SHP77 treated with DMSO at 0.1 percent for 48 hours (cell line): ENCODE measurements at regions not wholly inside any gene's neighbourhood (a gene's known extent, or its start where the extent isn't known, plus 50 kb on each side); places are given as distances from the start of the nearest gene placed in this dataset.
"Not testable (repeated sequence)": the region's sequence is repeated elsewhere in the genome, so short reads cannot be mapped to it uniquely, and the experiment has no call there.

Source experiments
- DNase-seq: peaks from one replicate; lab custom pipeline; 2025; lab: John Stamatoyannopoulos, UW

DNA sequence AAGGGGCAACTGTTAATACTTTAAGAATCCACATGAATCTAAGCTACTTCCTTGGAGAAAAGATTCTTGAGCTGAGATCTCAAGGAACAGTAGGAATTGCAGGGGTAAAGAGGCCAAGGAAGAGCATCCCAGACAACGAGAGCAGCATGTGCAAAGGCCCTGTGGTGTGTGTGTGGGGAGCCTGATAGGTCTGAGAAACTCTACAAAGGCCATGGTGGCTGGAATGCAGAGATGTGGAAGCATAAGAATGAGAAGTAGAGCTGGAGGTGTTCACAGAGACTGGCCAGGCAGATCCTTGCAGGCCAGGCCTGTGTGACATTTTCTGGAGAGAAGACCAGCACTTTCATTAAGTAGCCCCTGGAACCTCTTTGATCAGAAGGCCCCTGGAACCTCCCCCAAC, 105.8 kb upstream of the GRK3 start:
- DNase-seq: not testable (repeated sequence)

DNA sequence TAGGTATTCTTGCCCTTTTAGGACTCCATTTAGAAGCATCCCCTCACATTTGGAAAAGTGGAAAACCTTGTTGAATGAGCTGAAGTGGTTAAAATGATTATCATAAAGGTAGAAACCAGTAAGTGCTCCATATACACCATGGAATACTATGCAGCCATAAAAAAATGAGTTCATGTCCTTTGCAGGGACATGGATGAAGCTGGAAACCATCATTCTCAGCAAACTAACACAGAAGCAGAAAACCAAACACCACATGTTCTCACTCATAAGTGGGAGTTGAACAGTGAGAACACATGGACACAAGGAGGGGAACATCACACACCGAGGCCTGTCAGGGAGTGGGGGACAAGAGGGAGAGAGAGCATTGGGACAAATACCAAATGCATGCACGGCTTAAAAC, 103.8 kb upstream of the GRK3 start:
- not testable (repeated sequence) for DNase-seq

DNA sequence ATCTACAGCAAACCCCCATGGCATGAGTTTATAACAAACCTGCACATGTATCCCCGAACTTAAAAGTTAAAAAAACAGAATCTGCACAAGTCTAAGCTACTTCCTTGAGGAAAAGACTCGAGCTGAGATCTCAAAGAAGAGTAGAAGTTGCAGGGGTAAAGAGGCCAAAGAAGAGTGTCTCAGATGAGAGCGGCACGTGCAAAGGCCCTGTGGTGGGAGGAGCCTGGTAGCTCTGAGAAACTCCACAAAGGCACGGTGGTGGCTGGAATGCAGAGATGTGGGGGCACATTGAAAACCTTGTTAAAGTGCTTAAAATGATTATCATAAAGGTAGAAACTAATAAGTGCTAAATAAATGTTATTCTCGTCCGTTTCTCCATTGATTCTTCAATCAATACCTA, 103.2 kb upstream of the GRK3 start:
- no peak for DNase-seq

DNA sequence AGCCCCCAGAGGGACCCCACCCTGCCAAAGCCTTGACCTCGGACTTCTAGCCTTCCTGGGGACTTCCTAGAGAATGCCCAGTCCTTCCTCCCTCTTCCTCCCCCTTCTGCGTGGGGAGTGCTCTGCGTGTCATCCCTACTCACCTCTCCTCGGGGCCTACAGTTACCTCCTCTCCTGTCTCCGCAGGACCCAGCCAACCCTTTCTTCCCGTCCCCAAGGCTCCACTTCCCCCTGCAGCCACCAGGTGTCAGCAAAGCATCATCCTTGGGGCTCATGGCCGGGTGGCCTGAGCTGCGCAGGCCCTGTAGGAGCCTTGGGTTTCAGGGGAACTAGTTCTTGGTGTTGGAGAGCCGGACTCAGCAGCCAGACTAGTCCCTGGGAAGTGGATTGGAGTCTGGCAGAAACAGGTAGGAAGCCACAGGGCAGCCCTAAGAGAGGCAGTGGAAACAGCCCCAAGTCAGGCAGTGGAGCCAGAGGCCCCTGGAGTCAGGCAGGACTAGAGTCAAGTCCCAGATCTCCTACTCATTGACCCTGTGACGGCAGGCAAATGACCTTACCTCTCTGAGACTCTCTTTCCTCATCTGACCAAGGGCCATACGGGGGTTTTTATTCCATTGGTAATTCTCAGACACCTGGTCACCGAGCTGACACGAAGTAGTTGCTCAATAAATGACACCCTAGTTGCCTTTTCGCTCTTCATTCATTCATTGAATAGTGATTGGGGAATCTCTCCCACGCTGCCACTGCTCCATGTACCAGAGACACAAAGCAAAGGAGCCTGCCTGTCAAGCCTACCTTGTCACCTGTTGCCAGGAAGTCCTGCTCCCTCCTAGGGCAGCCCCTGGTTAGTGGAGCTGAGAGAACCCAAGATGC, 101.8 kb upstream of the GRK3 start:
- peak; percentile 38 for DNase-seq

DNA sequence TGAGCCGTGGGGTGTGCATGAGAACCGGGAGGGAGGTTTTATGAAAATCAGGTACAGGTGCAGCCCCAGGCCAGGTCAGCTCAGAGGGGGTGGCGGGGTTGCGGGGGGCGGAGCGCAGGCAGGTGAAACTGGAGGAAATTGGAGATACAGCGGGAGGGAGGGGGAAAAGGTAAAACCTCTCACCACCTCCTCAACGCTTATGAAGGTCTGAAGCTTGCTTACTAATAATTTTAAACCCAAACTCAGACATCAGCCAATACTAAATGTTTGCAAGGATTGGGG, 101.2 kb upstream of the GRK3 start:
- not testable (repeated sequence) for DNase-seq

- DNase-seq: not testable (repeated sequence)
These were observed 100.1 kb upstream of the GRK3 start for GRCh38 chr22:25464326-25464725.

DNA sequence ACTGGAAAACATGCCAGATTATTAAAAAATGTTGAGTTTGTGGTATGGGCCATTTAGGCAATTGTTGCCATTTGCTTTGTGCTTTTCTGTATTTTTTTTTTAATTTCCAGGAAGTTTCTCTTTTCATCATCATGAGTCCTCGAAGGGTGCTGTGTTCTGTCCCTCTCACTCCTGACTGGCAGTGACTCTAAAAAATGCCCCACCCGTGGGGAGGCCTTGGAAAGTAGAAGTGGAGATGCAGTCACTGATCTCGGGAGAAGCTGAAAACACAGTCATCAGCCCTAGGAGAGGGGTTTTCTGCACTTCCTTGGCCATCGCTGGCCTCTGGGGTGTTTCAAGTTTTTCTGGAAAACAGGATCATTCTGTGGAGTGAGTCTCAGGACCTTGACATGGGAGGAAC, 98.5 kb upstream of the GRK3 start:
- no peak for DNase-seq

- DNase-seq: no peak
These were observed 92.1 kb upstream of the GRK3 start for GRCh38 chr22:25472382-25472781.

DNA sequence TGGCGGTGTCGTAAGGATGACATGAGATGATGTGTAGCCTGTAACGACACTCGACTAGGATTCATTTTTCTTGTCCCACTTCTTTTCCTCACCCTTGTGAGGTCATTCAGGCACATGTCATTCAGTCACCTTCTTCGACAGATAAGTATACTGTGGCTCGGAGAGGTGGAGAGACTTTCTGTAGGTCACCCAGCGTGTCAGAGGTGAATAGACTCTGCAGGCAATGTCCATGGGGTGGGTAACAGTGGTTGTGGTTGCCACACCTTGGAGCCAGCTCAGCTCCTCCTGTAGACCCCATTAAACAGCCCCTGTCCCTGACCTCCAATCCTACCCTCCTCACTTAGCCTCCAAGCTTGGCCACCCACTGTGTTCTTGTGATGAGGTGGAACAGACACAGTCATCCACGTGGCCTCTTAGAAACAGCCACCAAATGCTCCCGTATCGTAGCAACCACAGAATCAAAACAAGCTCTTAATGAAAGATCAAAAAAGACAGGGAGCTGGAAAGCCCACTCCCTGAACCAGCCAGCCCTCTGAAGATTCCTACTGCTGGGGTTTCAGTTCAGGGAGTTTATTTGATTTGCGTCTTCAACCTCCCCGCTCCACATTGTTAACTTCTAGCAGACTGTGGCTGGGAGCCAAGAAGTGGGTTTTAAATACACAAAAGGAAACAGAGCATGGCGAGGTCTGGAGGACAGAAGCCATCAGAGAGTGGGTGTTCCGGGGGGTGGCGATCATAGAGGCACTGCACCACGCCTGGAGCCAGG, 89.0 kb upstream of the GRK3 start:
- DNase-seq: no peak

- no peak for DNase-seq
These were observed 87.1 kb upstream of the GRK3 start for GRCh38 chr22:25477358-25477757.

DNA sequence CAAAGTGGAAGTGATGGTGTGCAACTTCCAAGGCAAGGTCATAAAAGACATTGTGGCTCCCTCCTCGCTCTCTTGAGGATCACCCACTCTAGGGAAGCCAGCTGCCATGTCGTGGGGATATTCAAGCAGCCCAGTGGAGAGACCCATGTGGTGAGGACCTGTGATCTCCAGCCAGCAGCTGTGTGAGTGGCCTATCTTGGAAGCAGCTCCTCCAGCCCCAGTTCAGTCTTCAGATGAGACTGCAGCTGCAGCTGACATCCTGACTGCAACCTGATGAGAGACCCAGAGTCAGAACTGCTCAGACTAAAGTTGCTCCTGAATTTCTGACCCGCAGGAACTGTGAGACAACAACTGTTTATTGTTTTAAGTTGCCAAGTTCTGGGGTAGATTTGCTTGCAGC, 86.4 kb upstream of the GRK3 start:
- DNase-seq: no peak

- no peak for DNase-seq
These were observed 85.9 kb upstream of the GRK3 start for GRCh38 chr22:25478528-25478927.

DNA sequence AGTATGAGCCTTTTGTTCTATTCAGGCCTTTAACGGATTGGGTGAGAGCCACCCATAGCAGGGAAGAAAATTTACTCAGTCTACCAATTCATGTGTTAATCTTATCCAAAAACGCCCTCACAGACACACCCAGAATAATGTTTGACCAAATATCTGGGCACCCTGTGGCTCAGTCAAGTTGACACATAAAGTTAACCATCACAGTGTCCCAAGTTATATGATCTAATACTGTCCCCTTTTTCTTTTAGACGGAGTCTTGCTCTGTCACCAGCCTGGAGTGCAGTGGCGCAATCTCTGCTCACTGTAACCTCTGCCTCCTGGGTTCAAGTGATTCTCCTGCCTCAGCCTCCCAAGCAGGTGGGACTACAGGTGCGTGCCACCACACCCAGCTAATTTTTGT, 83.6 kb upstream of the GRK3 start:
- not testable (repeated sequence) for DNase-seq

GRCh38 chr22:25482091-25482760, 82.2 kb upstream of the GRK3 start:
- no peak for DNase-seq

DNA sequence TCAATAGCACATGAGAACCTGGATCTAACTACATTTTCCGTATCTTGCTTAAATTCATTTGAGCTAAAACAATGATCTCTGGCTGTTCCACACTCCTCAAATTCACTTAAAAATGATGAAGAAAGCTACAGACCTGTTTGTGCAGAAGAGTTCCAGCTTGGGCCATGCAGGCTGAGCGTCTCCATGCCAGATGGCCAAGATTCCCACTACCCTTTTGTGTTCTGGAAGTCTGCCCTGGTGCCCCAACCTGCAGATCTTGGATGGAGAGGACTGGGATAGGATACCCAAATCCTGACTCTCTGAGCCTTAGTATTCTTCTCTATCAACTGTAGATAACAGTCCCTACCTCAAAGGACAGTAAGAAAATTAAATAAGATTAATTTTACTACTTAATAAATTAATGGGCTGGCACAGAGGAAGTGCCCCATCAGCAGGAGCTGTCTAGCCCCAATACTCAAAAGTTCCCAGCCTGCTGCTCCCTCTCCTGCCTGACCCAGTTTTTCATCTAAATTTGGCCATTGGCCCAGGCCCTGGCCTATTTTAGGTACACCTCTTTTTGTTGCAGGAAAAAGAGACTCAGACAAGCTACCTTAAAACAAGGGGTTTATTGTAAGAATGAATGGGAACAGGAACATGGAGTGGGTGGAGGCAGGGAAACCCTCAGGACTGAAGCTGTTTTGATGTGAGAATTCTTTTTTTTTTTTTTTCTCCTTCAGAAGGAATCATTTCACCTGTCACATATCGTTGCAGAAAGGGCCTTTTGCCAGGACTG, 81.4 kb upstream of the GRK3 start:
- no peak for DNase-seq

- no peak for DNase-seq
These were observed 80.5 kb upstream of the GRK3 start for GRCh38 chr22:25483931-25484330.

DNA sequence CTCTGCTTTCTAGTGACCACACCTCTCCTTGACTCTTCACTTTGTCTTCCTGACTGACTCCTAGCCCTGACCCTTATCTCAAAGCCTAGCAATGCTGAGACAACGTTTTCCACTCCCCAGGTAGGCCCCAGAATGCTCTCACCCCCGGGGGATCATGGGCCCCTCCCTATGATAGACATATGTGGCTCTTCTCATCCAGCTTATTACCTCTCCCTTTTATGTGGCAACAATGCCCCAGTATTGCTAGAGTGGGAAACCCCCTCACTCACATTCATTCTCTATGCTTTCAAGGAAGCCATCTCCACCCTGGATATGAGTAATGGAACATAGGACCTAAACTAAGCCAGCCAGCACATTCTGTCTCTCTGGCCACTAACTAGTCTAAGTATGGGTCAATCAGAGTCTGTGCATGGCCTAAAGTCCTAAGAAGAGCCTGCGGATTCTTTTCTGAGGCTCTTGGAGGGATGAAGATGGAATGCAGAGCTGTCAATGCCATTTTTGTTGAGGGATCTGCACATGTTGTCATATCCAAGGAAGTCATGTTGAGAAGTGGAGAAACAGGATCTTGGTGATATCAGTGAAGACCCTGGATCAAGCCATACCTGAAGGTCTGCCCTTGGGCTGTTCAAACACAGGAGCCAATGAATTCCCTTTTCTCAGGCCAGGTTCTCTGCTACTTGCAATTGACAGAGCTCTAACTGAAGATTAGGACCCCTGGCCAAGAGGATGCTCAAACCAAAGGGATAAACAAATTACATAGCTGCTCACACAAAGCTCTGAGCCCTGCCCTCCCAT, 79.8 kb upstream of the GRK3 start:
- no peak for DNase-seq

DNA sequence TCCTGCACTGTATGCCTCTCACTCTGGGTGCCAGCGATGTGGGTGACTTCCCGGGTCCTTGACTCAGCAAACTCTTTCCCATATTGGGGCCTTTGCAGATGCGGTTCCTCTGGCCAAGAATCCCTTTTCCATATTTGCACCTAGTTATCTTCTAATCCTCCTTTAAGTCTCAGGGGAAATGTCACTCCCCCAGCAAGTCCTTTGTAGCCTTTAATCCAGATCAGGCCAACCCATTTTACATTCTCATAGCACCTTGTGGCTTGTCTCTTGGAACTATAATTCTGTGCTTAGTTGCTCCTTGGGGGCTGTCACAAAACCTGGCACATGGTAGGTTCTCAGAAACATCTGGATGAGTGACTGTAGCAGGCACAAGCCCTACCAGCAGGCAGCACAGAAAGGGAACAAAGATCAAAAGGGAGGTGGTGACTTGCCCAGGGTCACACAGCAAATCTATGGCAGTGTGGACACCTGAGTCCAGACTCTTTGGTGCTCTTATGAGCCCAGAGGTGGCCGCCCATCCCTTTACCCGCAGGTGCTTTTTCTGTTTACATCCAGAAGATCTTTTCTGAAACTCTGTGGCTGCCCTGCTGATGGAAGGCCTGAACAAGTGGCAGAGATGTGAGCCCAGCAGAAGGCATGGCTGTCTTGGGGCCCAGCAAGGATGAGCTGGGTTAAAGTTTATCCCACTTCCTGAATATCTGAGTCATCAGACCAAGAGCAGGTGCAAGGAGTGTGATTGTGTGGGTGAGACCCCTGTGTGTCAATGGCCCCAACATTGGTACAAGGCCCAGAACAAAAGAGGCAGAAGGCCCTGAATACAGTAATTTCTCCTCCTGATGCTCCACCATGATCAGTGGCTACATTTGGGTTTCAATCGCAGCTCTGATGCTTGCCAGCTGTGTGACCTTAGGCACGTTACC, 78.6 kb upstream of the GRK3 start:
- DNase-seq: no peak

DNA sequence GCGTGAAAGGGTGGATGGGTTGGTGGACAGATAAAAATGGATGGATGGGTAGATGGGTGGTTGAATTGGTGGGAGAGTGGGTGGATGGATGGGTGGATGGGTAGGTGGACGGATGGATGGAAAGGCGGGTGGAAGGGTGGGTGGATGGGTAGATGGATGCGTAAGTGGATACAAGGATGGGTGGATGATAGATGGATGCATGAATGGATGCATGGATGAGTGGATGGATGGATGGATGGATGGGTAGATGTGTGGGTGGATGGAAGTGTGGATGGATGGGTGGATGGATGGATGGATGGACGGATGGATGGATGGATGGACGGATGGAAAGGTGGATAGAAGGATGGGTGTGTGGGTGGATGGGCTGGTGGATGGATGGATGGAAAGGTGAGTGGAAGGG, 77.0 kb upstream of the GRK3 start:
- DNase-seq: no peak
